Stimulated activated CD8-positive, alpha-beta memory T cell treated with anti-CD3 and anti-CD28 coated beads, Interleukin-15, amount 100 ng/mL, for 4 hours (primary cell): ENCODE measurements at regions not wholly inside any gene's neighbourhood (a gene's known extent, or its start where the extent isn't known, plus 50 kb on each side); places are given as distances from the start of the nearest gene placed in this dataset.
"Not testable (repeated sequence)": the region's sequence is repeated elsewhere in the genome, so short reads cannot be mapped to it uniquely, and the experiment has no call there.

Experiments
- DNase-seq, 2 donors: peaks; one replicate each; pipeline ENCODE4 v3.0.0-alpha.2; 2020; ENCODE audit warnings: low read depth in 2 of 2

- DNase-seq: no peak
Measured at GRCh38 chr15:35992791-35993190, 446.8 kb upstream of the DPH6 start.

GRCh38 chr15:35993196-35993595 lies 447.2 kb upstream of the DPH6 start:
- DNase-seq: no peak

DNA sequence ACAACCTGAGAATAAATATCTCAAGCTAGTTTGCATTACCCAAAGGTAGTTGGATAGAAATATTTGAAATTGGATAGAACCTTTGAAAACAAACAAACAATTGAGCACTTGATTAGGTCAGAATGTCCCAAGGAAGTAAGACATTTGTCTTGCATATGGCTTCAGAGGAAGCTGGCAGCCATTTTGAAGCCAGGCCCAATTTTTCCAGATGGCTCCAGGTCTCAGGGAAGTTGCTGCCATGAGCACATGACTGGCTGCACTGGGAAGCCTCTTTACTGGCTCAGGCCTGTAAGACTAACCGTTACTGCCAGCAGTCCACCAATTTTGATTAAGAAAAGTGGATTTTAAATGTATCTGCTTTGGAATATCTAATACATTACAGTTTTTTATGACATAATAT lies 448.9 kb upstream of the DPH6 start:
- no peak for DNase-seq

GRCh38 chr15:35998663-35999602 lies 453.0 kb upstream of the DPH6 start:
- no peak for DNase-seq

DNA sequence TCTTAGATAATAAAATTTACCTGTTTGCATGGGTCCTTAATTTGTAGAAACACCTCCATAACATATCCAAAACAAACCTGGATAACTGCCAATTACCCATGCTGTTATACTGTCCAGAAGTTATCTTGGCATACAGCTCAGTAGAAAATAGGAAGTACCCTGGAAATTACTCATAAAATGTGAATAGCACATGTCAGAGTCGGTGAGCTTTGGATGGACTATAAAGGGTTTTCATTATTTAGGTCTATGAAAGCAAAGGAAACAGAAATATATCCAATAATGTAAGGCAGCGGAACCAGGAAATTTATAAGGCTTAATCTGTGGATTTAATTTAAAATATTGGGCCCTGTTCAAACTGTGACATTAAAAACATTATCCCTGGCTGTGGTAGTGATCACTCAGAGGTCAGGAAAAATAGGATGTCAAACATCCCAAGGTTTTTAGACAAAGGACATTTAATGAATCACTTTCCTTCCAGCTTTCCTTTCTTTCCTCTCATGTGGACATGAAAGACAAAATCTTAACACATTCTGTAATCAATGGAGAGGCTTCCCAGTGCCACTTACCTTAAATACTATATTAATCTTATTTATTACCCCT lies 459.0 kb upstream of the DPH6 start:
- DNase-seq: no peak

DNA sequence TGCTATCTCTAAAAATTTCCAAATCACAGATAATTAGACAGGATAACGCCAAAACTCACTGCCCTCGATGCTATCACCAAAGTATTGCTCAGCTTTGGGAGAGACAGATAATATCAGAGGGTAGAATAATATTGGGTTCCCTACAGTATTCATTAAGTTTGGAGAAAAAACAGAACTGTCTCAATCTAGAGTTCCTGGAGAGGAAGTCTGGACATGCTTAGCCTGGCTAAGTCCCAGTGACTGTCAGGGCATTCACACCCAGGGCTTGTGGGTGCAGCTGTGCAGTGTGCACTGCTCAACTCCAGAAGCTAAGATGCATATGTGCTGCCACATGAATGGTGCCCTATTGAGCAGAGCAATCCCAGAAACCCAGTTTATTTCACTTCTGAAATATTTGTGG lies 459.6 kb upstream of the DPH6 start:
- no peak for DNase-seq

DNA sequence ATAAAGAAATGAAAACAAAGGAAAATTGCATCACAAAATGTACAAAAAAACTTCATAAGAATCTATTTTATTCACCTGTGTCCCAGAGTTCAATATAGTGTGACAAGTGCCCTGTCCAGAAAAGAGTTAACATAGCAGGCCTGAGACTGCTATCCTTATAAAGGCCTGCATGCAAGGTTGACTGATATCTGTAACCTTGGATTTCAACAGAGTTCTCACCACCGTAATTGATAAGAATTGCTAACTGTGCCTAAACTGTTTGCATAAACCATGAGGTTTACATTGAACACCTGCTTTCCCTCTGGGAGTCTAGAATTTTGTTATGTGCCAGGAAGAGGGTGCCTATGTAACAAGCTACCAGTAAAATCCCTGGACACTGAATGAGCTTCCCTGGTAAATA lies 461.7 kb upstream of the DPH6 start:
- no peak for DNase-seq

DNA sequence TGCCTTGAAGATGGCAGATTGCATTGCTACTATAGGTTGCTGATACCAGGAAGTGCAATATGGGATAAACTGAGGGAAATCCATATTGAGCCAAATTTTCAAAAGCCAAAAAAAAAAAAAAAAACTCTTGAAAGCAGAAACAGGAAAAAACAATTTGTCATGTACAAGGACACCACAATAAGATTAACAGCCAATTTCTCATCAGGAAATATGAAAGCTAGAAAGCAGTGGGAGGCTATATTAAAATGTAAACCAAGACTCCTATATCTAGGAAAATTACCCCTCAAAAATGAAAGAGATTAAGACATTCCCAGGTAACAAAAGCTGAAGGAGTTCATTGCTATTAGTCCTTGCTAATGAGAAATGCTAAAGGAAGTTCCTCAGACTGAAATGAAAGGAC lies 462.8 kb upstream of the DPH6 start:
- no peak for DNase-seq

- DNase-seq: no peak
Measured at GRCh38 chr15:36024031-36024688, 478.2 kb upstream of the DPH6 start.

GRCh38 chr15:36026627-36027283 lies 480.8 kb upstream of the DPH6 start:
- DNase-seq: no peak

GRCh38 chr15:36029606-36030210 lies 483.7 kb upstream of the DPH6 start:
- DNase-seq: no peak

DNA sequence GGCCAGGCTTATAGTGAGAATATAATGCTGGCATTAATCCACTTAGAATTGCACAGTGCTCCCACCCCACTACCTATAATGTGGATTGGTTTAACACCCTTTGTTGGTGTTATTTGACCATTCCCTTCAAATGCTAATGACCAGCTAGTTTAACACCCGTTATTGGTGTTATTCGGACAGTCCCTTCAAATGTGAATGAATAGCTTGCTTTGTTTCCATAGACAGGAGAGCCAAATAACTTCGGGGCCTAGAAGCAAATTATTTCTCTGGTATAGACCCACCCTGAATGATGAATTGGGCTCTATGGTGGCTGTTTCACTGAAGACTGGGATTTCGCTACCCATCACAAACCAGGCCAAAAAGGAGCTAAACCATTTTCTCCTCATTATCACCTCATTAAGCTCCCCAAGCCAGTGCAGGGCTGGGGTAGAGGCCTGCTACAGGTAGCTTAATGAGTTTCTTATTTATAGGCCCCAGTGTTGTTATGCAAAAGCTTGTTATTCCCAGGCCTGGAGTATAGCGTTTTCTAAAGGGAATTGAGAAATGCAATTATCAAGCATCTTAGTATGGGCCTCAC lies 494.1 kb upstream of the DPH6 start:
- no peak for DNase-seq

- DNase-seq: not testable (repeated sequence)
Measured at GRCh38 chr15:36047018-36047716, 501.2 kb upstream of the DPH6 start.

DNA sequence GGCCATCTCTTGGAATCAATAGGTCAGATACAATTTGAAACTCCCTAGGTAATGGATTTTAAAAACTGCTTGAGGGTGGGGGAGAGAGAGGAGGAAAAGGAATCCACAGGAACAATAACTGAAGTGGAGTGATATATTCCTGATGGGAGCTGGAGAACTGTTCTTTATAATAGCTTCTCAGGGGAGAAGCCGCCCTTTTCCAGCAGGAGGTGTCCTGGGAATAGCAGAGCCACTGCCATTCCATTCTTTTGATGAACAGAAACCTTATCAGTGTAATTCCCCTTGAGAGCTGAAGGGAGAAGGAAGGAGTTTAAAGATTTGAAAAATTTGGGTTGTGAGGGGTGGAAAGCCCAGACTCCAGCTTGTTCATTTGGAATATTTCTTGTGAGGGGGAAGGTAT lies 504.9 kb upstream of the DPH6 start:
- no peak for DNase-seq

GRCh38 chr15:36052641-36053040 lies 506.7 kb upstream of the DPH6 start:
- DNase-seq: not testable (repeated sequence)

DNA sequence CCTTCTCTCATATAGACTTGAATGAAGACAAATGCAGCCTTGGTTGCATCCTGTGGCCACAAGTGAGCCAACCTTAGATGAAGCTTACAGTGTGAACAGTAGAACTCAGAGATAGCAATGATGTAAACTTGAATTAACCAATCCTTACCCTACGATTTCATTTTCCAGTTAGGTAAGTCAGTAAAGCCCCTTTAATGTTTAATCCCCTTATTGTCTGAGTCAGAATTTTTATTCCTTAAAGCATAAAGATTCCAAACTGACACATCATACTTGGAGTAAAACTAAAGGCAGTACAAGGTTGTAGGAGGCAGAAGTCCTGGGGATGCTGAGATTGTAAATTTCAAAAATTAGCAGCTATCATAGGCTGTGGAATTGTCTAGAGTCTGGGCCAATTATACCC lies 507.8 kb upstream of the DPH6 start:
- no peak for DNase-seq

- DNase-seq: no peak
Measured at GRCh38 chr15:36059596-36059995, 513.6 kb upstream of the DPH6 start.

DNA sequence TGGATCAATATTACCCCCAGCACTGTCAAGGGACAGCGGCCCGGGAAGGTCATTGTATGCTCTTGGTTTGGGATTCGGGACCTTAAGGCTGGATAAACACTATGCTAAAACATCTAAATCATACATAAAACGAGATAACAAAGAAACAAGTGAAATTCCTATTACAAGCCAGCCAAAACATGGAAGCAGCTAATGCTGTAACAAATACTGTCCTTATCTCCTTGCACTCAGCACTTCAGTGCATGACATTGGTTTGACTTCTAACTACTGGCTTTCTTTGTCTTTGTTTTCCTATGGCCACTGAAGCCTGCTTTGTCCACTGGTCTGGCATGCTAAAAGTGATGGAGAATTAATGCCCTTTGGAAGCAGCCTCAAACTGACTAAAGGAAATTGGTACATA lies 516.4 kb upstream of the DPH6 start:
- DNase-seq: no peak

- DNase-seq: no peak
Measured at GRCh38 chr15:36066757-36067156, 512.7 kb upstream of the CDIN1 start.

- no peak for DNase-seq
Measured at GRCh38 chr15:36067483-36068274, 511.7 kb upstream of the CDIN1 start.
